Skin epidermis (tissue), 12 donors: ENCODE measurements at regions not wholly inside any gene's neighbourhood (a gene's known extent, or its start where the extent isn't known, plus 50 kb on each side); places are given as distances from the start of the nearest gene placed in this dataset.

ENCODE experiments used
- H3K27ac ChIP-seq, 21 experiments: fragments of 200-600 bp; sonication (generic) in 11 of 21; one replicate each; pipeline ENCODE4 v1.5.0; 2020; ENCODE audit warnings: mild to moderate bottlenecking in 3 of 21, inconsistent platforms in 2 of 21, moderate library complexity in 2 of 21
- H3K4me3 ChIP-seq, 7 experiments: fragments of 200-600 bp; sonication (generic) in 2 of 7; one replicate each; pipeline ENCODE4 v1.5.0; 2020; ENCODE audit warnings: inconsistent platforms in 2 of 7, mild to moderate bottlenecking in 2 of 7, moderate library complexity in 1 of 7

DNA sequence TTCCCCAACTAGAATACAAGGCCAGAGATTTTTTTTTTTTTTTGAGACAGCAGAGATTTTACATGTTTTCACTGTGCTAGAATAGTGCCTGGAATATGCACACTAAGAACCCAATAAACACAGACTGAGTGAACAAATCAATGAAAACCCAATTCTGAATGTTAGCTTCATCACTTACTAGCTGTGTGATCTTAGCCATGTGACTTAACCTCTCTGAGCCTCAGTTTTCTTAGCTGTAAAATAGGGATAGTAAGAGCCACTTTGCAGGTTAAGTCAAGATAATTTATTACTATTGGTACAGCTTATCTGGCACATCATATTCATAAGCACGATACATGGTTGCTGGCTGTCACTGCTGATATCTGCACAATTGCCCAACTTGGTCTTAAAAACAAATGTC is 140.6 kb downstream of the EN1 start:
- H3K4me3 ChIP-seq: no peak overlapping the region
- H3K27ac ChIP-seq: no peak overlapping the region

DNA sequence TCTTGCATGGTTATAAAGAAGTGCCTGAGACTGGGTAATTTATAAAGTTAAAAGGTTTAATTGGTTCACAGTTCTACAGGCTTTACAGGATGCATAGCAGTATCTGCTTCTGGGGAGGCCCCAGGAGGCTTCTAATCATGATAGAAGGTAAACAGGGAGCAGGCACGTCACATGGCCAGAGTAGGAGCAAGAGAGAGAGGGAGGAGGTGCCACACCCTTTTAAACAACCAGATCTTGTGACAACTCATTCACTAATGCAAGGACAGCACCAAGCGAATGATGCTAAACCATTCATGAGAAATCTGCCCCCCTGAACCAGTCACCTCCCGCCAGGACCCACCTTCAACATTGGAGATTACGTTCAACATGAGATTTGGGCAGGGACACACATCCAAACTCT is 141.1 kb downstream of the EN1 start:
- H3K27ac ChIP-seq: no peak overlapping the region
- H3K4me3 ChIP-seq: no peak overlapping the region

DNA sequence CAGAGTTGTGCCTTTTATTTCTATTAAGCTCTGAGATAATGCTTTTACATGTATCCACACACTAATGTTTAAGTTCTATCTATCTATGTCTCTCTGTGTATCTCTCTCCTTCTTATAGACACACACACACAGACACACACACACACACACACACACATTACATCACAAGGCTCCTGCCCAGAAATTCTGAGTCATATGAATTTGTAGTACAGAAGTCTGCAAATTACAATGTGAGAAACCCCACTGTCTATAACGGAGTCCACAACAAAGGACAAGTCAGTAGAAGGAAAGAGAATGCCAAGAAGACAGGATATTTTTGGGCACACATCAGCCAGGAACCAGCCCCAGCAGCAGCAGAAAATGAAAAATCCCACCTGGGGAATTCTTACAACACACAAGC is 142.4 kb downstream of the EN1 start:
- no peak overlapping the region for H3K27ac ChIP-seq
- H3K4me3 ChIP-seq: no peak overlapping the region

DNA sequence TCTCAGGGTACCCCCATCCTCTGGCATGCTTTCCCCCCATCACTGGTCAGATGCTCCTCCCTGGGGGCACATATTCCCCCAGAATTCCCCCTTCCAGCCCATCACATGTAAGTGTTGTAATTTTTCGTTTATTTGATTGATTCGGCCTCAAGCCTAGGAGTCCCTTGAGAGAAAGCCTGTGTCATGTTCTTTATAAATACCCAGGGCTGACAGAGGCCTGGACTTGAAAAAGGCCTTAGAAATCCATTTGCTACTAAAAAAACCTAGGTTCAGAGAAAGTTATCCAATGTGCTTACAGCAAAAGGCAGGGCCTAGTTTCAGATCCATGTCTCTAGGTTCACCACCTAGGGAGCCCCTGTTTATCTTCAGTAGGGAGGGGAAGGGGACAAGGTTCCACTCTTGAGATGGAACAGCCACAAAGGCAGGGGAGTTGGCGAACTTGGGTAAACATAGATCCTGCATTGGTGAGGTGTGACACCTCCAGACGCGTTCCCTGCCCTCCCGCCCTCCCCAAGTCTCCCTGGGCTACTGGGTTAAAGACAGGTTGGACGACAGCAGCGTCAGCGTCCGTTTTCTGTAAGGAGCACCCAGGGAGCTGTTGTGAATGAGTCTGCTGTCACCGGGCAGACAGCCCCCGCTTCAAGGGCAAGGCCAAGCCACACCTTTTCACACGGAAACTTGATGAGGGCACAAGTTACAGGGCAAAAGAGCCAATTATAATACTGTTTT is 147.8 kb downstream of the EN1 start:
- H3K27ac ChIP-seq: no peak overlapping the region

DNA sequence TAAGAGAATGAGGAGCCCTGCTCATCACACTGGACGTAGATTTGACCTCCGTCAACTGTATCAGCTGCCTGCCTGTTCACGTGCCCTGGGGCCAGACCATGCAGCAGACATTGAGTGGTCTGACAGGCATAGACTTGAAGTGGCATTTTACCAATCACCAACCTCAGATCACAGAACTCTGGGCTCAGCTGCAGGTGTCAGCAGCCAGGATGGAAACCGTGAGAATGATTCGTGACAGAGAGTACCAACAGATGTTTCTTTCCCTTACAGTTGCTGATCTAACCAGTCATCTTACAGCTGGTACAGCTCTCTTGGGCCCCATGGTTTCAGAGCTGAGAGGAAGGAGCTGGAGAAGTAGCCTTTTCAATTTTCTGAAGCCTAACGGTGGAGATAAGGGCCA is 148.9 kb downstream of the EN1 start:
- H3K4me3 ChIP-seq: no peak overlapping the region

More for the DNA sequence above, 147.8 kb downstream of the EN1 start:
- H3K4me3 ChIP-seq: no peak overlapping the region

DNA sequence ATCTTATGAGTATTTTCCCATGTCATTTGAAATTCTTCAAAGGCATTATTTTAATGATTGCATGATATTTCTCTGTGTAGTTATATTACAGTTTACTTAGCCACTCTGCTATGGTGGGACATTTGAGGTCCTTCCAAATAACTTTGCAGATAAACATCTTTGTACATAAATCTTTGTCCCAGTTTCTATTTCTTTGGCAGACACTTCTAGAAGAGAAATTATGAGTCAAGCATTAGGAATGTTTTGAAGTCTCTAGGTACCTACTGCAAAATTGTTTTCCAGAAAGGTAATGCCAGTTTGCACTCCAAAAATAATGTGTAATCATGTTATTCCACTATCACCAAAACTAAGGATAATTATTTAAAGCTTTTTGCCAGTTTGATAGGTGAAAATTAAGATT is 149.7 kb downstream of the EN1 start:
- no peak overlapping the region for H3K4me3 ChIP-seq
- no peak overlapping the region for H3K27ac ChIP-seq

More for the DNA sequence above, 148.9 kb downstream of the EN1 start:
- no peak overlapping the region for H3K27ac ChIP-seq

DNA sequence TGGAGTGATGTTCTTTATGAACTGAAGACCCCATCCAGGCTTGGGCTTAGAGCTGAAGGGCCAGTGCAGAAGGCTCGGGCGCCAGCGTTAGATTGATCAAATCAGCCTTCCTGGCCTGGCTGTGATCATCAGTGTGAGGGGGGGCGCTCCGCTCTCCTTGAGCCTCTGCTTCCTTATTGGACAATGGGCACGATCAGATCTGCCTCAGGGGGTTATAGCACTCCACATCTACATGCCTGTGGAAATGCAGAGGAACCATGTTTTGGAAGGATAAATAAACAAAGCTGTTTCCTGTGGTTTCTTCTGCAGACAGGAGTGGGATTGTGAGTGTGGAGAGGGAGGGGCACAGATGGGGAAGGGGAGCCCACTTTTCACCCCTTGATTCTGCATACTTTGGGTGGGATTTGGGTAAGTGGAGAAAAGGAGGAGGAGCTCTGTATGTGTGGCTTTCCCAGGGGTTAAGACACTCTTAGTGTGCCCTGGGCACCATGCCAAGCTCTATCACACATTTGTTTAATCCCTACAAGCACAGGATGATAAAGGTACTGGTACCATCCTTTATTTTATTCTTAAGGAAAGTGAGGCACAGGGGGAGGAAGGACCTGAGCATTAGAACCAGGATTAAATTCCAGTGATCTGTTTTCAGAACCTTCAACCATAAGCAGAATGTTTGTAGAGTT is 150.5 kb downstream of the EN1 start:
- no peak overlapping the region for H3K27ac ChIP-seq

DNA sequence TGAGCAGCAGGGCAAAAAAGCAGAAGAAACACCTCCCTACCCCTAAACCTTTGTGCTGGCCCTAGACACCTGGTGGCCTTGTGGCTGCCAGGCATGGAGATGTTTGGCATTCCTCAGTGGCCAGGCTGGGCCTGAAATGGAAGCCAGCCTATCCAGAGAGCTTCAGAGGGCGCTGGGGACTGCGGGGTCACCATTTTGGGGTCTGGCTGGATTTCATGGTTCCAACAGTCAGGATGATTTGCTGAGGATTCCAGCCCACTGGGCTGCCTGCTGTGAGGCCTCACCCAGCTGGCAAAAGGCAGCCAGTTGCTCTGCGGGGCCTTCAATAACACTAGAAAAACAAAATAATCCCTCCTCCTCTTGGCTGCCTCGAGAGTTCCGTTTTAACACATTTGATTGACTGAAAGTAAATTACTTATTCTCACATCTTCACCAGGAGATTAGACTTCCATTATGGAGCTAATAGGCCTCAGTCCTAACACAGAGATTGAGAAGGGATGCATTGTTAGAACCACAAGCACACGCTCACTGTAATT is 154.1 kb downstream of the EN1 start:
- Histone ChIP-seq H3K27ac (no peak overlapping the region), H3K4me3 (no peak overlapping the region)

More for the DNA sequence above, 150.5 kb downstream of the EN1 start:
- H3K4me3 ChIP-seq: no peak overlapping the region

DNA sequence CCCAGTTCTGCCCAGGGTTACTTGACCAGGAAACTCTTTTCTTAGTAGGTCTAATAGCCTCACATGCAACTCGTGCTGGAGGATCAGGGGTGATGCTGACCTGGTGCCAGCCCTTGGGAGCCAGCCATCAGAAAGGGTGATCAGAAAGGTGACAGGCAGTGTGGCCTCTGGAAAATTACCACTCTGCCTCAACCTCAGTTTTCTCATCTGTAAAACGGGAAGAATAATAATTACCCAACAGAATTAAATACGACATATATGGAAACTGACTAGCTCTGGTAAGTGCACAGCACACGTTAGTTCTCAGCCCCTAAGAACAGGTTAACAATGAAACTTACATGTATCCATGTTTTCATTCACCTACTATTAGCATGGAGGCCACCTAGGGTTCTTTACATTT is 157.6 kb downstream of the EN1 start:
- H3K27ac ChIP-seq: no peak overlapping the region

DNA sequence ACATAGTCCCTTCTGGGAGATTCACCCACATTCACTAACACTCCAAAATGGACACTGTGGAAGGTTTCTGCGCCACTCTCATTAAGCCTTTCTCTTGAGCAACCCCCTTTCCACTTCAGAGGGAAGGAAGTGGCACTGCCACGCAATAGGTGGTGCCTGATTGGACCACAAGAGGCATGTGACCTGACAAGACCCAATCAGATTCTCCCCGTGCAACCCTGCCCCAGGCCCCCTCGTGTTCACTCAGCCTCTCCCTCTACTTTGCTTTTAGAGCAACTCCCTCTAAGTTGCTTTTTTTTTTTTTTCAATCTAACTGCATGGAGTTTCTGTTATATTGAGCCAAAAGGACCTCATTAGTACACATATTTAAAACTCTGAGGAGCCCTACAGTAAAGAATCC is 158.0 kb downstream of the EN1 start:
- Histone ChIP-seq H3K4me3 (no peak overlapping the region), H3K27ac (no peak overlapping the region)

More for the DNA sequence above, 157.6 kb downstream of the EN1 start:
- no peak overlapping the region for H3K4me3 ChIP-seq

DNA sequence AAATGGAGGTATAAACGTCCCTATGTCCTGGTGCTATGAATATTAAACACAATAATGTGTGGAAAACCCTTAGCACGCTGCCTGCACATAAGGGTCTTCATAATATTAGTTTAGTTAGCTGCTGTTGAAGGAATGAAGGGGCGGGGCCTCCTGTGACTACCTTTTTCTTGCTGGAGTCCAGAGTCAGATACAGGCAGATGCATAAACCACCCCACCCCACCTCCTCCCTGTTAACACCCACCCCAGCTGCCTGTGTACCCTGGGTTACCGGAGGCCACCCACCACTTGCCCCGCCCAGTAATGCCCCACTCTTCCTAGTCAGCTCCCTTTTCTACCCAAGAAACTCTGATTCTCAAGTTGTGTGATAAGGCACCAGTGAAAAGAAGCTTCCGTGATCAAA is 158.4 kb downstream of the EN1 start:
- Histone ChIP-seq H3K27ac (no peak overlapping the region), H3K4me3 (no peak overlapping the region)

DNA sequence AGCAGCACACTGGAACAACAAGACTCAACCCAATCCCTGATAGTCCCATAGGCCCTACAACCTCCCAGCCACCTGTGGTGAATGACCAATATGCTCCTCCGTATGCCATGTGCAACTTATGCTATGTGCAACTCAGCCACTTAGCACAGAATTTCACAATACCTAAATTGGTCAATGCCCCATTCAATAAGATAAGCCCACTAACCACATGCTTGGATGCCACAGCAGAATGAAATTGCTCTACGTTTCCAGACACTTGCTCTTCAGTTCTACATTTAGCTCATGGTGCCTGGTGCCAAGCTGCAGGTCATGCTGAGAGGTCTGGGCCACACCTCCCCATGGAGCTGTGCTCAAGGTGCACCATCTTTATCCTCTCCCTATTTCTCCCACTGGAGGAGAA is 159.8 kb downstream of the EN1 start:
- Histone ChIP-seq H3K27ac (no peak overlapping the region), H3K4me3 (no peak overlapping the region)

DNA sequence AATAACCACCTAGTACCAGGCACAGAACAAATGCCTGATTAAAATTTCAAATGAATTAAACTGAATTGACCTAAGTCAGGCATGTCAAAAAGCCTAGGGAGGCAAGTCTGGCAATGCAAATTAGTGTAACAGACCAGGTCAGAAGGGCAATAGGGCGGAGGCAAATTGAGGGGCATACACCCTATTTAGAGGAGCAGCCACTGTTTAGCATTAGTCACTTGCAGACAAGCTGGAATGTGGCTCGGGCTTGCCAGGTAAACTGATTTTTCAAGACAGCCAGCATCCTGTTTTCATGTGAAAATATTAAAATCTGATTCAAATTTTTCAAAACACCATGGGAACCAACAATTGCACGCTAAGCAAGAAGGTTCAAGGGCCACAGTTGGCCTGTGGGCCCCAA is 160.3 kb downstream of the EN1 start:
- Histone ChIP-seq H3K4me3 (no peak overlapping the region), H3K27ac (no peak overlapping the region)

DNA sequence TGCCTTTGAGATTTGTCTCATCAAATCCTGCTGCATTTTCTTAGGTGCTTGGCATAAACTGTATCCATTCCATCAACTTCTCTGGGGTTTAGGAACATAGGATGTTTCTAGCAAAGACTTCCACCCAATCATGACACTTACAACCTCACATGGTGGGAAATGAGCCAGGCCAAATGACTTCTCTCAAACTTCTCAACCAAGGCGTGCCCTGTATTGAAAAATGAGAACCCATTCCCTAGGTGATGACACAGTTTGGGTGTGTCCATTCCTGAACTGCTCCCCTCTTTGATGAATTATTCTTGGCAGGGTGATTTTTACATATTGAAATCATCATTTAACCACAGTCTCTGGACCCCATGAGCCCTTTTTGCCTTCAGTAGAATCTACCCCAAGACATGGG is 161.1 kb downstream of the EN1 start:
- no peak overlapping the region for H3K4me3 ChIP-seq
- peak overlapping the region in 1 of 21 experiments; percentile 7 for H3K27ac ChIP-seq

DNA sequence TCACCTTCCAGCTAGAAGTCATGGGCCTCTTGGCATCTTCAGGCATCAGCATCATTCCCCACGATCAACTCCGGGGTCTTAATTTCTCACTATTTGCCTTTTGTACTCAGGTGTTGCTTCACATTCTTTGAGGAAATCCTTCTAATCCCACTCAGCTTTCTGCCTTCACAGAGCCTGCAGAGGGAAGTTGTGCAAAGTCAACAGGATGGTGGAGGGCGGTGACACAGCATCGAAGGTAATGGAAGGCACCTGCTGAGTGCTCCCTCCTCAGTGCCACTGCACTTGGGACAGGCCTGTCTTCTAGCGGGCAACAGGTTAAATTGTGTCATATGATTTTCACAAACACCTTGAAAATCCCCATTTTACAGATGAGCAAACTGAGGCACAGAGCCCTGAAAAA is 164.0 kb downstream of the EN1 start:
- Histone ChIP-seq H3K4me3 (no peak overlapping the region), H3K27ac (no peak overlapping the region)

DNA sequence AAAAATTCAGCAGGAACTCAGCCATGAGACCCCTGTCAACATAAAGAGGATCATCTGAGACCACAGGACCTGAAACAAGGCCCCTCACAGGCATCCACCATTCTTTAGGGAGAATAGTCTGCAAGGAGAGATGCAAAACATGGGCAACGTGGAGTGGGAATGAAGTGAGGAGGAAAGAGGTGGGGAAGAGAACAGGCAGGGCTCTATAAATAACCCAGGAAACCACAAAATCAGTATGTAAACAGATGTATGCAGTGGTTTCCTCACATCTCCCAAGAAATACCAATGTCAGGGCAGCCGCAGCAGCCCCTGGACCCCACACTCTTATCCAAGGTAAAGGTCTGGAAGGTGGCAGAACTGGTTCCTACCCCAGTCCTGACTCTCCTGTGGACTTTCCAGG is 168.5 kb downstream of the EN1 start:
- Histone ChIP-seq H3K4me3 (no peak overlapping the region), H3K27ac (no peak overlapping the region)

DNA sequence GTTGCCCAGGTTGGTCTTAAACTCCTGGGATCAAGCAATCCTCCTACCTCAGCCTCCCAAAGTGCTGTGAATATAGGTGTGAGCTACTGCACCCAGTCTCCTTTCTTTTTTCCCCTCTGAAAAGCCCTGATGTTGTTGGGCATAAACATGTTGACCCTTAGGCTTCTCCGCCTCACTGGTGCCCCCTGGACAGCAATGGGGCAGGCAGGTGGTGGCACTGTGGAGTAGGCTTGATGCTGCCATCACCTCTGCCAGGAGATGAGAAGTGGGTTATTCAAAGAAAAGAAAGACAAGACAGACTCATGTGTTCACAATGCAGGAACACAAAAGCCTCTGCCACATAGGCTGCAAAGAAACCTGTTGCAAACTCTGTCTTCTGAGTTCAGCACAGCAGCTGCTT is 169.9 kb downstream of the EN1 start:
- Histone ChIP-seq H3K4me3 (no peak overlapping the region), H3K27ac (no peak overlapping the region)

DNA sequence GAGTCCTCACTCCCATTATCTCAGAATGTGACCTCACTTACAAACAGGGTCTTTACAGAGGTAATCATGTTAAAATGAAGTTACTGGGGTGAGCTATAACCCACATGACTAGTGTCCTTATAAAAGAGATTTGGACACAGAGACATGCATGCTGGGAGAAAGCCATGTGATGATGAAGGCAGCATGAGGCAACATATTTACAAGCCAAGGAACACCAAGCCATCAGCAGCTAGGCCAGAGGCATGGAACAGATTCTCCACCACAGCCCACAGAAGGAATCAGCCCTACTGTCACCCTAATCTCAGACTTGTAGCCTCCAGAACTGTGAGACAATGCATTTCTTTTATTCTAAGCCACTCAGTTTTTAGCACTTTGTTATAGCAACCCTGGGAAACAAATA is 171.9 kb downstream of the EN1 start:
- H3K4me3 ChIP-seq: no peak overlapping the region
- no peak overlapping the region for H3K27ac ChIP-seq

DNA sequence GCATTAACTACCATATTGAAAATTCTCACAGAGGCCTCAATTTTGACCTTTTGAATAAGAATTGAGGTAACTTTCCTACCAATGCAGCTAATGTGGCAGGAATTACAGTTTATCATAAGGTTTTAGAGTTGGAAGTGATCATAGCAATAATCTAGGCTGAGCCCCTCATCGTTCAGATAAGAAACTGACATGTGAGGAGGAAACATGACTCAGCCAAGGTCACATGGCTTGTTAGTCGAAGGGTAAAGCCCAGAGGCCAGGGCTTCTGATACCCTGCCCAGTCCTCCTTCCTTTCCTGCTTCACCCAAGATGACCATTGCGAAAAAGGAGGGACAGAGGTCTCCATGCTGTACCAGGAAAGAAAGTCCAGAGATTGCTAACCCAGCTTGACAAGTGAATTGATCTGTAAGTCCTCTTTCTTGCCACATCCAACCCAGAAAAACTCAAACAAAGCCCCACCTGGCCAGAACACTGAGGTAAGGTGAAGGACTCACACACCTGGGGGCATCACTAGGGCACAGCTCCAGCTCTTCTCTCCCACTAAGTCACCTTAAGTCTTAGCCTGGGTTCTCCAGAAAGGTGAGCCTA is 174.8 kb downstream of the EN1 start:
- Histone ChIP-seq H3K27ac (no peak overlapping the region), H3K4me3 (no peak overlapping the region)

DNA sequence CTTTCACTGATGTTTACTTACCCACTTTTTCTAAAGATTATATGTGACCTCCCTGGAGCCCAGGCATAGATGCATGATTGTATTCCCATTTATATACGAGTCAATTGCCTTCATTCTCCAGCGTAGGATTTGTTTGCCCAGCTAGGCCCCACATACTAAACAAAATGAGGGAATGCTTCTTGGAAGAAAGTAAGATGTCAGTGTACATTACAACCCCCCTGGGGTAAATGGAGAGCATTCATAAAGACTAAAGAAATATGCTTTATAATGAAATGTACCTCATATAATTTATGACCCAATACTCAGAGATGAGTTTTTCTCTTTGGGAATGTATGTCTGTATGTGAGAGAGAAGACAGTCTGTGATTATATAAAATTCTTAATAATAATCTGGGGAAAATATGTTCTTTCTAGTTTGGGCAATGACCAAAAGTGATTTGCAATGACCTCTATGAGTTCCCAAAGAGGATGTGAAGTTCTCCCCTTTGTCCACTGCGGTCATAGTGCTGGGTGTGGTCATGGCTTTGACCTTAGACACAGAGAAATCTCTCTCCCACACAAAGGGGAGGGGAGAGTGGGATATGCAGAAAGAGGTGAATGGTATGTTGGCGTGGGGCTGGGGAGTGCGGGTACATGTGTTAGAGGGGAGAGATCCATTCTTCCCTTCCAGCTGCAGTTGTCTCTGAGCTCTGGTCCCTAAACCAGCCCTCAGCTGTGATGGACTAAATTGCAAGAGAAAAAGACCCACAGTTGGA is 175.6 kb downstream of the EN1 start:
- no peak overlapping the region for H3K27ac ChIP-seq
- H3K4me3 ChIP-seq: no peak overlapping the region
